IPS-15b (cell line): ENCODE measurements at regions not wholly inside any gene's neighbourhood (a gene's known extent, or its start where the extent isn't known, plus 50 kb on each side); places are given as distances from the start of the nearest gene placed in this dataset.

Experiments
- H3K27me3 ChIP-seq: one replicate; pipeline ENCODE4 v1.6.1; 2013; ENCODE audit warnings: low read length; ENCODE audit not compliant: control insufficient read depth, insufficient read depth
- H3K36me3 ChIP-seq: one replicate; pipeline ENCODE4 v1.6.1; 2013; ENCODE audit warnings: low read length; ENCODE audit not compliant: control insufficient read depth, insufficient read depth
- H3K4me1 ChIP-seq: one replicate; pipeline ENCODE4 v1.6.1; 2013; ENCODE audit warnings: mild to moderate bottlenecking, low read length; ENCODE audit not compliant: control insufficient read depth, insufficient read depth
- H3K4me3 ChIP-seq: one replicate; pipeline ENCODE4 v1.5.1; 2013; ENCODE audit warnings: low read depth, low read length
- H3K9ac ChIP-seq: one replicate; pipeline ENCODE4 v1.6.1; 2013; ENCODE audit warnings: low read depth, mild to moderate bottlenecking, low read length
- H3K9me3 ChIP-seq: one replicate; pipeline ENCODE4 v1.6.1; 2013; ENCODE audit warnings: mild to moderate bottlenecking, low read length; ENCODE audit not compliant: control insufficient read depth, insufficient read depth

DNA sequence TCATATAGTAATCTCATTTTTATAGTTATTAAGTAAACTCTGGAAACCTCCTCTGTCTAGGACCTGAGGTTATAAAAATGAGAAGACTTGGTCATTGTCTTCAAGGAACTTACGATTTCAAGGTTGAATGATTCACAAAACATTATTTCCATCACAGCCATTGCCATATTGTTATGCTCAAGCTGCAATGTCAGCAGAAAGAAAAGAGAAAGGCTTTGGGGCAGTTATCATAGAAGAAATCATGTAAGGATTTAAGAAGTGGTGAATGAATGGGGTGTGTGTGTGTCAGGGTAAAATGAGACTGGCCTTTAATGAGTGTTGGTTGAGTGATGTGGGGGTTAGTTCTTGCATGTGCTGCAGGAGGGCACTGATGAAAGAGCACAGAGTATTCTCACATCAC lies 346.8 kb downstream of the SQOR start:
- H3K4me1 ChIP-seq = no peaks in the 10 kb centered on the region
- H3K36me3 ChIP-seq = no peaks in the 10 kb centered on the region
- H3K27me3 ChIP-seq = no peaks in the 10 kb centered on the region
- H3K9ac ChIP-seq = no peak overlapping the region
- no peak overlapping the region for H3K4me3 ChIP-seq
- no peaks in the 10 kb centered on the region for H3K9me3 ChIP-seq

GRCh38 chr15:45991863-45992262 lies 357.0 kb downstream of the SQOR start:
- Histone ChIP-seq H3K9me3 (no peaks in the 10 kb centered on the region), H3K9ac (no peak overlapping the region), H3K4me3 (no peak overlapping the region), H3K36me3 (no peaks in the 10 kb centered on the region), H3K27me3 (no peaks in the 10 kb centered on the region), H3K4me1 (no peaks in the 10 kb centered on the region)

- H3K4me3 ChIP-seq = no peak overlapping the region
- H3K27me3 ChIP-seq = no peaks in the 10 kb centered on the region
- H3K4me1 ChIP-seq = no peaks in the 10 kb centered on the region
- H3K36me3 ChIP-seq = no peaks in the 10 kb centered on the region
- no peak overlapping the region for H3K9ac ChIP-seq
- no peaks in the 10 kb centered on the region for H3K9me3 ChIP-seq
Measured at GRCh38 chr15:45993072-45993471, 358.2 kb downstream of the SQOR start.

DNA sequence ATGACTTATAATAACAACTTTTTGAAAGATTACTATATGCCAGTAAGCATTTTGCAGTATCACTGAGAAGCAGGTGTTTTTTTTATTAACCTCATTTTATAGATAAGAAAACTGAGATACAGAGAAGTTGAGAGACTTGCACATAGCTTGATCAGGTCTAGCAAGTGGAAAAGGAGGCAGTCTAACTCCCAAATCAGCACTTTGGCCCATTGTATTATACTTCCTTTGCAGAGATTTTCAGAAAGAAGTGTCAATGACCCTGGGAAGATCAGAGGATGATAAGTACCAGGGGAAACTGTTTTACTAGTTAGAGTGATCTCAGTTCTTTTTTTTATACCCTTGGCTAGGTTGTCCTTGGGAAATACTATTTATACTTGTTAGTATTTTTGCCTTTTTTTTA lies 358.7 kb downstream of the SQOR start:
- Histone ChIP-seq H3K9me3 (no peaks in the 10 kb centered on the region), H3K27me3 (no peaks in the 10 kb centered on the region), H3K9ac (no peak overlapping the region), H3K4me1 (no peaks in the 10 kb centered on the region), H3K4me3 (no peak overlapping the region), H3K36me3 (no peaks in the 10 kb centered on the region)

GRCh38 chr15:45995800-45996199 lies 361.0 kb downstream of the SQOR start:
- H3K4me1 ChIP-seq = no peaks in the 10 kb centered on the region
- H3K9ac ChIP-seq = no peak overlapping the region
- H3K27me3 ChIP-seq = no peaks in the 10 kb centered on the region
- no peaks in the 10 kb centered on the region for H3K9me3 ChIP-seq
- H3K4me3 ChIP-seq = no peak overlapping the region
- H3K36me3 ChIP-seq = no peaks in the 10 kb centered on the region

- Histone ChIP-seq H3K9me3 (no peaks in the 10 kb centered on the region), H3K36me3 (no peaks in the 10 kb centered on the region), H3K27me3 (no peaks in the 10 kb centered on the region), H3K4me3 (no peak overlapping the region), H3K4me1 (no peaks in the 10 kb centered on the region), H3K9ac (no peak overlapping the region)
Measured at GRCh38 chr15:46014532-46014931, 379.7 kb downstream of the SQOR start.

DNA sequence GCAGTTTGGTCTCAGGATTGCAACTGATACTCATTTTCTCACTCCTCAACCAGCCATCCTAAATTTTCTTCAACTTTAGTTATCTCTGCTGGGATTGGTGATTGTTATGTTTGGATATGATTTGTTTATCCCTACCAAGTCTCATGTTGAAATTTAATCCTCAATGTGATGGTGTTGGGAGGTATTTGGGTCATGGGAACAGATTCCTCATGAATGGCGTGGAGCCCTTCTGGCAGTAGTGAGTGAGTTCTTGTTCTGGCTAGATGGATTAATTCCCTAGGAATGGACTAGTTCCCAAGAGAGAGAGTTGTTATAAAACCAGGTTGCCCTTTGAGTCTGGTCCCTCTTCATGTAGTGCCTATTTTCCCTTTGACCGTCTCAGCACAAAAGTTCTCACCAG lies 399.9 kb downstream of the SQOR start:
- Histone ChIP-seq H3K36me3 (no peaks in the 10 kb centered on the region), H3K9ac (no peak overlapping the region), H3K27me3 (no peaks in the 10 kb centered on the region), H3K9me3 (no peaks in the 10 kb centered on the region), H3K4me3 (no peak overlapping the region), H3K4me1 (no peaks in the 10 kb centered on the region)

DNA sequence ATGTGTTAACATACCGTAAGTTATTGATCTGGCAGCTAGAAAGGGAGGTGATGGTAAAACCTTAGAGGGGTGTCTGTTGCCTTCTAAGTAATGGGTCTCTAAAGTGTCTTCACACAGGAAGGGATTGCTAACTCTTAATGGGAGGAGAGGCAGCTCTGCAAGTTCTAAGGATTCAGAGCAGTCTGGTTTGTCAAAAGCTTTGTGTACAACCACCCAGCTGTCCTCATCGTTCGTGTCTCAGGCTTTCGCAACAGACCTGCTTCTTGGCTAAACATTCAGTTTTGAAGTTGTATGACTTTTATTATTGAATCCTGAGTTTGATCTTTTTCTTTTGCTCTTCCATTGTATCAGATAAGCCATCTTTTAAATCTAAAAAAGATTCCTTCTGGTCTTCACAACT lies 404.9 kb downstream of the SQOR start:
- Histone ChIP-seq H3K36me3 (no peaks in the 10 kb centered on the region), H3K27me3 (no peaks in the 10 kb centered on the region), H3K9ac (no peak overlapping the region), H3K4me3 (no peak overlapping the region), H3K9me3 (no peaks in the 10 kb centered on the region), H3K4me1 (no peaks in the 10 kb centered on the region)

GRCh38 chr15:46041905-46042304 lies 407.1 kb downstream of the SQOR start:
- no peak overlapping the region for H3K9ac ChIP-seq
- no peaks in the 10 kb centered on the region for H3K4me1 ChIP-seq
- H3K4me3 ChIP-seq = no peak overlapping the region
- no peaks in the 10 kb centered on the region for H3K27me3 ChIP-seq
- no peaks in the 10 kb centered on the region for H3K36me3 ChIP-seq
- no peaks in the 10 kb centered on the region for H3K9me3 ChIP-seq

- Histone ChIP-seq H3K9ac (no peak overlapping the region), H3K9me3 (no peaks in the 10 kb centered on the region), H3K4me1 (no peaks in the 10 kb centered on the region), H3K4me3 (no peak overlapping the region), H3K27me3 (no peaks in the 10 kb centered on the region), H3K36me3 (no peaks in the 10 kb centered on the region)
Measured at GRCh38 chr15:46059921-46060594, 425.2 kb downstream of the SQOR start.

GRCh38 chr15:46061002-46061401 lies 426.2 kb downstream of the SQOR start:
- Histone ChIP-seq H3K4me1 (no peaks in the 10 kb centered on the region), H3K36me3 (no peaks in the 10 kb centered on the region), H3K4me3 (no peak overlapping the region), H3K9me3 (no peaks in the 10 kb centered on the region), H3K27me3 (no peaks in the 10 kb centered on the region), H3K9ac (no peak overlapping the region)

DNA sequence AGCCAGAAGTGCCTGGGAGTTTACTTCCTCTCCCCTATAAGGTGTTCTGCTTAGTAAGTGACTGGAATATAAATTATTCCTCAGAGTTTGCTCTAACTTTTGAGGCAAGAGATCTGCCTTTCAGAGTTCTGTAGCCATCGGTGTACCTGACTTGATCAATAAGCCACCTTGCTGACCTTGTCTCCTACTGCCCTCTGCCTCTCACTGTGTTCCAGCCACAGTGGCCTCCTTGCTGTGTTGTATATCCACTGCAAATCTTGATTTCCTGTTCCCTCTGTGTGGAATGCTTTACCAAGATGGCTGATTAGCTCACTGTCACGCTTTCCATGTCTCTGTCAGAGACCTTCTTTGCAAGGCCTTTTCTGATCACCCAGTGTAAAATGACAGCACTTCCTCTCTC lies 442.4 kb downstream of the SQOR start:
- H3K36me3 ChIP-seq = no peaks in the 10 kb centered on the region
- H3K9me3 ChIP-seq = no peaks in the 10 kb centered on the region
- peaks cover 5% of the 10 kb centered on the region for H3K4me1 ChIP-seq
- no peak overlapping the region for H3K9ac ChIP-seq
- H3K27me3 ChIP-seq = no peaks in the 10 kb centered on the region
- H3K4me3 ChIP-seq = no peak overlapping the region
